ENCODE measurements at regions not wholly inside any gene's neighbourhood (a gene's known extent, or its start where the extent isn't known, plus 50 kb on each side); places are given as distances from the start of the nearest gene placed in this dataset.

DNA sequence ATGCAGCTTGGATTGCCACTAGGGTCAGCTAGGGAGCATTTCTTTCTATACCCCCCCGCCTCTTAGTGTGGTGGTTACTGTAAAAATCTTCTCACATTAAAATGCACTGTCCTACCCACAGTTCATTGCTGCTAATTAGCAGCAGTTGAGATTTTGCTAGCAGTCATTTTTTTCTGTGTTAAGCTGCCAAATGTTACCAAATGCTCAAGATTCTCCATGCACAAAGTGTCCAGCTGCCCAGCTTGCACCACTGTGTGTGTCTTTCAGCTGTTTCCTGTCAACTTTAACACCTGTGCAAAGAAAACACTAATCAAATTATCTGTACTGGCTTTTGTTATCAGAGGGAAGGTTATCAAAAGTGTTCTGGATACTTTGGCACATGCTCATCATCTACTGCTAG is 679.3 kb downstream of the NR4A2 start:
- CTCF ChIA-PET (ENCODE audit: unreplicated experiment), result no interaction called here
- no peak overlapping the region for H3K4me3 ChIP-seq (ENCODE audit: low read depth, low read length, poor library complexity, severe bottlenecking)
- no peak for TF ChIP-seq EZH2phosphoT487 (IDR thresholded peaks at IDR 0.05; ENCODE audit: borderline replicate concordance, low read depth, low read length)
- TF ChIP-seq, protein P1, sequence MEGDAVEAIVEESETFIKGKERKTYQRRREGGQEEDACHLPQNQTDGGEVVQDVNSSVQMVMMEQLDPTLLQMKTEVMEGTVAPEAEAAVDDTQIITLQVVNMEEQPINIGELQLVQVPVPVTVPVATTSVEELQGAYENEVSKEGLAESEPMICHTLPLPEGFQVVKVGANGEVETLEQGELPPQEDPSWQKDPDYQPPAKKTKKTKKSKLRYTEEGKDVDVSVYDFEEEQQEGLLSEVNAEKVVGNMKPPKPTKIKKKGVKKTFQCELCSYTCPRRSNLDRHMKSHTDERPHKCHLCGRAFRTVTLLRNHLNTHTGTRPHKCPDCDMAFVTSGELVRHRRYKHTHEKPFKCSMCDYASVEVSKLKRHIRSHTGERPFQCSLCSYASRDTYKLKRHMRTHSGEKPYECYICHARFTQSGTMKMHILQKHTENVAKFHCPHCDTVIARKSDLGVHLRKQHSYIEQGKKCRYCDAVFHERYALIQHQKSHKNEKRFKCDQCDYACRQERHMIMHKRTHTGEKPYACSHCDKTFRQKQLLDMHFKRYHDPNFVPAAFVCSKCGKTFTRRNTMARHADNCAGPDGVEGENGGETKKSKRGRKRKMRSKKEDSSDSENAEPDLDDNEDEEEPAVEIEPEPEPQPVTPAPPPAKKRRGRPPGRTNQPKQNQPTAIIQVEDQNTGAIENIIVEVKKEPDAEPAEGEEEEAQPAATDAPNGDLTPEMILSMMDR (conservative IDR thresholded peaks at IDR 0.05; ENCODE audit: low read length), result no peak

DNA sequence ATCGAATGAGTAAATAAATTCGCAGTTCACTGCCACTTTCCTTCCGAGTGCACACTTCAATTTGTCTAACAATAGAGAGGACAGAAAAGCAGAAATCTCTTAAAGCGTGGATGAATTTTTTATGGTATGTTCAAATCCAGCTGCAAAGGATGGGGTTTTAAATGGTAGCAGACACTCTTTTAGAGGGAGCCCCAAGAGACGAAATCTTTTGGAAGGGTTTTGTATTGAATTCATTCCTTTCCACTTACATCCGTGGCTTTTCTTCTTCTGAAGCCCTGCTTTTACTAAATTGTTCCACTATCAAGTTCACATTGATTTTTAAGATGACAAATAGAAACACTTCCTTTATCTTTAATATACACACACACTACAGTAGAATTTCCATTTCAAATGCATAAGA is 680.7 kb downstream of the NR4A2 start:
- Histone ChIP-seq H3K36me3 (ENCODE audit: insufficient read depth, low read length) (no peaks in the 10 kb centered on the region), H3K4me2 (ENCODE audit: low read length) (no peak overlapping the region), H3K9me3 (ENCODE audit: low read length) (no peaks in the 10 kb centered on the region), H2AFZ (ENCODE audit: low read length) (no peak overlapping the region), H3K27ac (ENCODE audit: low read depth, low read length, poor library complexity, severe bottlenecking) (no peak overlapping the region), H3K79me2 (ENCODE audit: insufficient read depth, low read depth, low read length) (no peaks in the 10 kb centered on the region), H4K20me1 (ENCODE audit: insufficient read depth, low read length) (no peaks in the 10 kb centered on the region), H3K4me3 (ENCODE audit: low read depth, low read length, poor library complexity, severe bottlenecking) (no peak overlapping the region), H3K4me1 (ENCODE audit: insufficient read depth, low read length, poor library complexity, severe bottlenecking) (no peaks in the 10 kb centered on the region), H3K9me2 (ENCODE audit: insufficient read depth, low read length) (no peaks in the 10 kb centered on the region)
- no TSS peak for BruUV-seq (replicated peaks)
- no peak for DNase-seq (ENCODE audit: low spot score)
- ChIA-PET CTCF (ENCODE audit: unreplicated experiment) (no interaction called here), POLR2A (no interaction called here)
- intact Hi-C loops (cut with micrococcal nuclease; ENCODE audit: unreplicated experiment), result no loop called here
- TF ChIP-seq, protein P1 (conservative IDR thresholded peaks at IDR 0.05; ENCODE audit: low read length), result no peak
- no peak for TF ChIP-seq EZH2phosphoT487 (IDR thresholded peaks at IDR 0.05; ENCODE audit: borderline replicate concordance, low read depth, low read length)

More for the DNA sequence above, 679.3 kb downstream of the NR4A2 start:
- DNase-seq (ENCODE audit: low spot score), result no peak
- Histone ChIP-seq H2AFZ (ENCODE audit: low read length) (no peak overlapping the region), H3K4me1 (ENCODE audit: insufficient read depth, low read length, poor library complexity, severe bottlenecking) (no peaks in the 10 kb centered on the region), H3K27ac (ENCODE audit: low read depth, low read length, poor library complexity, severe bottlenecking) (no peak overlapping the region), H4K20me1 (ENCODE audit: insufficient read depth, low read length) (no peaks in the 10 kb centered on the region), H3K9me2 (ENCODE audit: insufficient read depth, low read length) (no peaks in the 10 kb centered on the region), H3K9me3 (ENCODE audit: low read length) (no peaks in the 10 kb centered on the region), H3K36me3 (ENCODE audit: insufficient read depth, low read length) (no peaks in the 10 kb centered on the region), H3K4me2 (ENCODE audit: low read length) (no peak overlapping the region), H3K79me2 (ENCODE audit: insufficient read depth, low read depth, low read length) (no peaks in the 10 kb centered on the region)
- BruUV-seq (replicated peaks), result no TSS peak
- intact Hi-C loops (cut with micrococcal nuclease; ENCODE audit: unreplicated experiment), result no loop called here
- POLR2A ChIA-PET, result interaction anchor here (0.6 kb wide), 1 partner anchor 88 kb away, joined by 3 read pairs; no protein-coding TSS in a partner anchor

DNA sequence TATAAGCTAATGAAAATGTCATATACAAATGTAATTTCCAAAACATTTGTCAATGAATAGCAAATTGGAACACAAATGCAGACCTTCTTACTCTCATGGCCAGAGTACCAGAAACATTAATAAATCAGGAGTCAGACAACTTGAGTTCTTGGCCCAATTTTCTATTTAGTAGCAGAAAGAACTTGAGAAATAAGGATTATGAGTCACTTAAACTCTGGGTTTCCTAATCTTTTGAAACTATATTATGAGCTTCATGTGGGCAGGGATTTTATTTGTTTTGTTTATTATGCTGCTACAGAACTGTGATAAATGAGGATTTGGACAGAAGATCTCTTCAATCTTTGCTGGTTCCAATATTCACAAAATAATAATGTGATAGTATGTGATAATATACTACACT is 686.7 kb downstream of the NR4A2 start:
- no peak for DNase-seq (ENCODE audit: low spot score)
- Histone ChIP-seq H2AFZ (ENCODE audit: low read length) (no peak overlapping the region), H3K4me1 (ENCODE audit: insufficient read depth, low read length, poor library complexity, severe bottlenecking) (no peaks in the 10 kb centered on the region), H3K4me3 (ENCODE audit: low read depth, low read length, poor library complexity, severe bottlenecking) (no peak overlapping the region), H3K27ac (ENCODE audit: low read depth, low read length, poor library complexity, severe bottlenecking) (no peak overlapping the region), H3K4me2 (ENCODE audit: low read length) (no peak overlapping the region), H4K20me1 (ENCODE audit: insufficient read depth, low read length) (no peaks in the 10 kb centered on the region), H3K79me2 (ENCODE audit: insufficient read depth, low read depth, low read length) (no peaks in the 10 kb centered on the region), H3K36me3 (ENCODE audit: insufficient read depth, low read length) (no peaks in the 10 kb centered on the region), H3K9me3 (ENCODE audit: low read length) (no peaks in the 10 kb centered on the region), H3K9me2 (ENCODE audit: insufficient read depth, low read length) (no peaks in the 10 kb centered on the region)
- POLR2A ChIA-PET, result interaction anchor here (0.6 to 0.9 kb wide), 4 partner anchors 56 to 1305 kb away, joined by 3 to 6 read pairs (median 4); no protein-coding TSS in a partner anchor
- BruUV-seq (replicated peaks), result no TSS peak
- intact Hi-C loops (cut with micrococcal nuclease; ENCODE audit: unreplicated experiment), result no loop called here
- CTCF ChIA-PET (ENCODE audit: unreplicated experiment), result no interaction called here
- TF ChIP-seq, protein P1 (conservative IDR thresholded peaks at IDR 0.05; ENCODE audit: low read length), result no peak
- TF ChIP-seq EZH2phosphoT487 (IDR thresholded peaks at IDR 0.05; ENCODE audit: borderline replicate concordance, low read depth, low read length), result no peak
